Ammon's horn (tissue), 1 donor: ENCODE measurements at regions not wholly inside any gene's neighbourhood (a gene's known extent, or its start where the extent isn't known, plus 50 kb on each side); places are given as distances from the start of the nearest gene placed in this dataset.

Experiments used
- DNase-seq: peaks from one replicate; pipeline ENCODE4 v3.0.0-alpha.2; 2016; ENCODE audit warnings: low spot score

DNA sequence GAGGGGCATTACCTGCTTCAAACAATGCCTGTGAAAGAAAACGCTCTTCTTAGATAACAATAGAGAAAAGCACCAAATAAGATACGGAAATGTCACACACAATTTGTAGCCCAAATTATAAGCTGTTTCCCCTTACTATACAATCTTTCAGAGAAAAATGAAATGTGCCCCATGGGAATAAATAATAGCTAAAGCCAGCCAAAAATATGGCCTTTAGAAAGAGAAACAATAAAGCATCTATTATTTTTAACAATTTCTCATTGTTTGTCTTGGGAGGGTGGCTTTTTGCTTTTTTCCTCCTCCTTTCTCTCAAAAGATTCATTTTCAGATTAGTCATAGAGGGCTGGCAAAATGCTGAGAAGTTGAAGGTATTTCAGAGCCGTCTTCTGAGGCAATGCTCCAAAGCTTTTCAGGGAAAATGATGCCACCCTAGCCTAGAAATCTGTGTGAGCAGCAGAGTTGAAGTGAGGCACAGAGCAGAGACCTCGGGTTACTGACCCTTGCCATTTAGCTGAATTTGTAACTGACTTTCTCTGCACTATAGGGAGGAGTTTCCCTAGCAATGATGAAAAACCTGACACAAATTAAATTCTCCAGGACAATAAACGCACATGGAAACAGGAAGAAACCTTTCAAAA is 86.3 kb upstream of the PRICKLE2 start:
- DNase-seq: no peak

- DNase-seq: no peak
These were observed 83.7 kb upstream of the PRICKLE2 start for GRCh38 chr3:64308931-64309330.

GRCh38 chr3:64306745-64307144 is 81.5 kb upstream of the PRICKLE2 start:
- DNase-seq: no peak

- no peak for DNase-seq
These were observed 80.5 kb upstream of the PRICKLE2 start for GRCh38 chr3:64305731-64306130.

DNA sequence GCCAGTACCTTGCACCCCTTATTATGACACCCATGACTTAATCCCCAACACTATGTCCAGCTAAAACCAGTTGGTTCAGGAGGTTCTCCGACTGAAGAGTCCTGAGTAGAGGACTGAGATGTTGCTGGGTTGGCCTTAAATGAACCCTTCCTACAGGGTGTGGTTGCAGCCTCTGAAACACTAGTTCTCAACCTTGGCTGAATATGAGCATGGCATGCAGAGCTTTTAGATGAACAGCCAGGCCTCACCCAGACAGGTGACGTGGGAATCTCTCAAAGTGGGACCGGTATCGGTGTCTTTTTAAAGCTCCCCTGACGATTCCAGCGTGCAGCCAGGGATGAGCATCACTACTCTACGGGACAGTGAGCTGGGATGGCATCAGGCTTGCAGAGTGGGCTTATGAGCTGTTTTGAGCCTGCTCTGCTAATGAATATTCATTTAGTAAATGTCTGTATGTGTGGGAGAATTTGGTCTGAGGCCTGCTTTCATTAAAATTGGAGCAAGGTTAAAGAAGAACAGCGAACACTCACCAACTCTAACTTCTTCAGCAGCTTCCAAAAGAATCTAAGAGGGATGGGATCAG is 79.7 kb upstream of the PRICKLE2 start:
- DNase-seq: no peak

- no peak for DNase-seq
These were observed 78.6 kb upstream of the PRICKLE2 start for GRCh38 chr3:64303881-64304280.

DNA sequence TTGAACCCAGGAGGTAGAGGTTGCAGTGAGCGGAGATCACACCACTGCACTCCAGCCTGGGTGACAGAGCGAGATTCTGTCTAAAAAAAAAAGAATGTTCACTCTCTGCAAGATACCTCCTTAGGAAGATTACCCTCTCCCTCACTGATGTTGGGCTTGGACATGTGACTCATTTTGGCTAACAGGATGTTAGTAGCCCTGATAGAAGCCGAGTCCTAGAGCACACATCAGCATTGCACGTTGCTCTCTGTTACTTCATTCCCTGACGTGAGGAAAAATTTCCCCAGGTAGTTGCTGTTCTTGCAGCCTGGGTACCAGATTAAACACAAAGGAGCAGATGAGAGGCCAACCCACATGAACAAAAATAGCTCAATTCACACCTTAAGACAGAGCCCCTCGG is 78.1 kb upstream of the PRICKLE2 start:
- DNase-seq: no peak

GRCh38 chr3:64301476-64301875 is 76.2 kb upstream of the PRICKLE2 start:
- no peak for DNase-seq

DNA sequence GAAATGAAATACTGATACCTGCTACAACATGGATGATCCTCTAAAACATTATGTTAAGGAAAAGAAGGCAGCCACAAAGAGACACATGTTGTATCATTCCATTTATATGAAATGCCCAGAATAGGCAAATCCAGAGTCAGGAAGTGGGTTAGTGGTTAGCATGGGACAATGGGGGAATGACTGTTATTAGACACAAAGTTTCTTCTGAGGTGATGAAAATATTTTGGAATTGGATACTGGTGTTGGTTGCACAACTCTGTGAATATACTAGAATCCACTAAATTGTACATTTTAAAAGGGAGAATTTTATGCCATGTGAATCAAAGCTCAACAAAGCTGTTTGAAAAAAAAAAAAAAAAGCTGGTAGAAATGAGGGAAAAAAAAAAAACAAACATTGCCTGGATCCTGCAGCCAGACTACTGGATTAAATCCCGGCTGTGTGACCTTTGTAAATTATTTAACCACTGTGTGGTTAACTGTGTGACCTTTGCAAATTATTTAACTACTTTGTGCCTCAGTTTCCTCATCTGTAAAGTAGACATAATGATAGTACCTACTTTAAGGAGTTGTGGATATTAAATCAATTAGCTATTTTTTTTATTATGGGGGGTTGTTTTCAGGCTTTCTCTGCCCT is 75.6 kb upstream of the PRICKLE2 start:
- DNase-seq: no peak

DNA sequence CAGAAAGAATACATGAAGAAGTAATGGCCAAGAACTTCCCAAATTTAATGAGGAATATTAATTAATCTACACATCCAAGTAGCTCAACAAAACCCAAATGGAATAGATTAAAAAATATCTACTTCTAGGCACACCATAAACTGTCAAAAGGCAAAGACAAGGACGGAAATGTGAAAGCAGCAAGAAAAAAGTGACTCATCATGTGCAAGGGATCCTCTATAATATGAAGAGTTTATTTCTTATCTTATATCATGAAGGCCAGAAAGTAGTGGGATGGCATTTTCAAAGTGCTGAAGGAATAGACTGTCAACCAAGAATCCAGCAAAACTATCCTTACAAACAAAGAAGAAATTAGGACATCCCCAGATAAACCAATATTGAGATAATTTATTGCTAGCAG is 73.9 kb upstream of the PRICKLE2 start:
- no peak for DNase-seq

- no peak for DNase-seq
These were observed 72.3 kb upstream of the PRICKLE2 start for GRCh38 chr3:64297563-64297962.

DNA sequence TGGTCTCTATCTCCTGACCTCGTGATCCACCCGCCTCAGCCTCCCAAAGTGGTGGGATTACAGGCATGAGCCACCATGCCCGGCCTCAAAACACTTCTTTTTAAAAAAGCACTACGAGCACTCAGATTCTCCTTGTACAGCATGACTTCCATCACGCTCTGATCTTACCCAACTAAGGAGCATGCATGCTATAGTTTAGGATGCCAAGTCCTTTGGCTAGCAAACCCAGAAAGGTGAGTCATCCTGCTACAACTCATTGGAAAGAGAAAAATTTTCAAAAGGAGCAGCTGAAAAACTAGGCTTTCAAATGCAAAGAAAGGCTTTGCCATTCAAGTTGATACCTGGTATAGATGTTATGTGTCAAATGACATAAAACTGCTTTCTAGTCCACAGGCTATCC is 70.3 kb upstream of the PRICKLE2 start:
- DNase-seq: peak; percentile 13

GRCh38 chr3:64294771-64295170 is 69.5 kb upstream of the PRICKLE2 start:
- DNase-seq: no peak

- no peak for DNase-seq
These were observed 67.9 kb upstream of the PRICKLE2 start for GRCh38 chr3:64293121-64293520.

GRCh38 chr3:64291956-64292355 is 66.7 kb upstream of the PRICKLE2 start:
- DNase-seq: no peak

DNA sequence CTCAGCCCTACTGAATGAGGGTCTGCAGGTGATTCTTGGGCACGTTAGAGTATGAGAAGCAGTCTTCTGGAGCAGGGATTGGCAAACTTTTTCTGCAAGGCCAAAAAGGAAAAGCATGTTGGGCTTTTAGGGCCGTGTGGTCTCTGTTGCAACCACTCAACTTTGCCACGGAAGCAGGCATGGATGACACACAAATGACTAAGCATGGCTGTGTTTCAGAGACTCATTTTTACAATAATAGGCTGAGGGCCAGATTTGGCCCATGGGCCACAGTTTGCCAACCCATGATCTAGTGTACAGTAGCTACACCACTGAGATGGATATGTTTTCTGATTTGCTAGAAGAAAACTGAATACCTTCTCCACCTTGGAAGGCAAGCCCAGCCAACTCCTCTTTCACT is 66.1 kb upstream of the PRICKLE2 start:
- no peak for DNase-seq

DNA sequence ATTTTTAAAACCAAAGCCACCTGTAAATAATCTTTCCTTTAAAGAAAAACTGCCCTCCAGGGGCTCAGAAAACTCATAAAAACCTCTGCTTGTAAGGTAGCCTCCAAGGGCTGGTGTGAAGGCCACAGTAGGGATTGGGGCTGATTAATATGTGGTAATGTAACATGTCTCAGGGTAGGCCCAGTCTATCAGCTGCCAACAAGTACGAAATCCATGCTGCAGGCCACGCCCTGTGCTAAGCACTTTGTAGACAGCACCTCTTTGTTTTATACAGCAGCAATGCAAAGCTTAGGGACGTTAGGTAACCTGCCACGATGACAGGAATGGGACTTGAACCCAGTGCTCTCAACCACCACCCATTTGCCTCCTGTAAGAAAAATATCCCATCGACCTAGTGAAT is 65.6 kb upstream of the PRICKLE2 start:
- DNase-seq: no peak

DNA sequence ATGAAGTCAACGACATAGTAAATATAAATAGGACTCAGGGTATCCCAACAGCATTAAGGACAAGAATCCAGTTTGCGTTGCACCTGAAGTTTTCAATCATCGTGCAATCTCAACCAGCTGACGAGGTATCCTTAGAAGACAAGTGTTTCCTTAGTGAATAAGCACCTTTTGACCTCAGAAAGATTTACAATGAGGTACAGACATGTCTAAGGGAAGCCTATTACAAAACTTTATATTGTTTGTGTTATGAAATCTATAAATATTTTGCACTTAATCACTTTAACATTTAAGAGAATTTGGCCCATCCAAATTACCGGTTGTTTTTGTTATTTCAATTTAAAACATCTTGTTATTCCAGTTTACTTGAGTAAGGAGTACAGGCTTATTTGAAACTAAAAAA is 64.9 kb upstream of the PRICKLE2 start:
- DNase-seq: no peak

DNA sequence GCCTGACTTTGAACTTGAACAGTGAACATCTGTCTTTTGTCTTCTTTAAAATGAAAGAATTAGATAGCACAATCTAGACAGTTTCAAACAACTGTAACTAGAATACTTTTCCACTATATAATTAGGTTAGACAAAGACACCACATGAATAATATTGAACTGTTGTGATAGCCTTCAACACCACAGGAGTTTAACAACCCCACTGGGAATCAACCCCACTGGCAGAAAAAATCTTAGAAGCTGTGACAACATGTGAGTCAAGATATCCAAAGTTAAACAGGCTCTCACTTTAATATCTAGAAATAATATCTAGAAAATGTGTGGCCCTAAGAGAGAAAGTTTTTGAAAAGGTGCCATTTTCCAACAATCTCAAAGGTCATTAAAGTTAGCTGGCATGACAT is 64.4 kb upstream of the PRICKLE2 start:
- DNase-seq: no peak

- DNase-seq: no peak
These were observed 53.4 kb upstream of the PRICKLE2 start for GRCh38 chr3:64278625-64279024.

DNA sequence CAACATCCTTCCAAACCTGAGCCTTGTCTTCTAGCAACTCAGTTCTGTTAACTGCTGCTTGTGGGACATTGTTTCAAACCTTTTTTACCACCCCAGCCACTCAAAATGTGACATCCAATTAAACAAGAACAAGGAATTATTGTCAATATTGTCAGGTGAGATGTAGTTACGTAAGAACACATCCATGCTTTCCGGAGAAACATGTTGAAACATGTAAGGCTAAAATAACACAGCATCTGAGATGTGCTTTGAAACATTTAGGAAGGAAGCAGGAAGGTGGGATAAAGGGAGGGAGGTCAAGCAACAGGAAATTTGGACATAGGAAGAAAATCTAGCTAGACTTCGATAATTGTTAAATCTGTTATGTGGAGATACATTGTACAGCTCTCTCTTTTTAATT is 50.9 kb upstream of the PRICKLE2 start:
- DNase-seq: no peak
